Pancreas (tissue), 10 donors: ENCODE measurements at regions not wholly inside any gene's neighbourhood (a gene's known extent, or its start where the extent isn't known, plus 50 kb on each side); places are given as distances from the start of the nearest gene placed in this dataset.

Experiments used
- ATAC-seq, 4 donors: fragments of 200-7000 bp; cut with Tn5 transposase; one replicate each; pipeline versions ENCODE4 v1.8.0 to v1.9.1; 2020; ENCODE audit warnings: mild to moderate bottlenecking in 4 of 4, moderate library complexity in 4 of 4
- DNase-seq, 6 donors: peaks; one replicate each; pipeline ENCODE4 v3.0.0-alpha.2; 2020
- FAIRE-seq: peaks from 2 replicates; lab custom pipeline; 2012; peaks lifted over from hg19 to GRCh38; lab: Jason Lieb, UNC
- H3K27ac ChIP-seq, 4 donors: fragments of 200-600 bp; sonication (generic); 1 replicate in 3 of 4; 2 replicates in 1 of 4; pipeline versions ENCODE4 v1.5.0 to v1.8.0; 2020
- H3K27me3 ChIP-seq, 4 donors: fragments of 200-600 bp; one replicate each; pipeline ENCODE4 v1.8.0; 2021
- H3K36me3 ChIP-seq, 3 donors: fragments of 200-600 bp; sonication (generic) in 1 of 3; one replicate each; pipeline versions ENCODE4 v1.5.0 to v1.8.0; 2020 to 2021
- H3K4me1 ChIP-seq, 3 donors: fragments of 200-600 bp; one replicate each; pipeline ENCODE4 v1.8.0; 2021
- H3K4me3 ChIP-seq, 4 donors: fragments of 200-600 bp; sonication (generic) in 2 of 4; one replicate each; pipeline versions ENCODE4 v1.5.0 to v1.8.0; 2020 to 2021
- H3K9me3 ChIP-seq, 4 donors: fragments of 200-600 bp; one replicate each; pipeline ENCODE4 v1.8.0; 2021
- WGBS, 2 donors: extraction: QIAGEN DNeasy Blood & Tissue Kit; methylation state at CpG; one replicate each; pipeline ENCODE4 v1.1.7; 2013; 5-methylcytosine and 5-hydroxymethylcytosine counted together
- intact Hi-C, 3 donors: fragments of 100-400 bp; cut with DNase I; formaldehyde crosslinking; loops; one replicate each; pipeline versions ENCODE4 v1.11.1 to v1.14.2; 2022
- TF ChIP-seq, protein P1 (sequence below), 4 donors: fragments of 200-600 bp; sonication (generic) in 3 of 4; IDR thresholded peaks; one replicate each; pipeline versions ENCODE4 v1.5.0 to v1.8.0; 2021; ENCODE audit warnings: antibody characterized with exemption in 4 of 4
- donor health status: healthy with polysubstance abuse.
- donor health status: DM: no; HTN: no; CAD: no; lungs with moderate emphysema.
- donor health status: DM: no; HTN: no; CAD: no.
- donor health status: control.
- donor health status: control.
- donor health status: Bipolar disorder and iron deficiency.
- donor health status: DM: yes; HTN: yes; CAD: no.
- donor health status: DM: no; HTN: no; CAD: no.
- donor health status: DM: no; HTN: no; CAD: no.
- donor health status: DM: yes; HTN: yes; CAD: no.

DNA sequence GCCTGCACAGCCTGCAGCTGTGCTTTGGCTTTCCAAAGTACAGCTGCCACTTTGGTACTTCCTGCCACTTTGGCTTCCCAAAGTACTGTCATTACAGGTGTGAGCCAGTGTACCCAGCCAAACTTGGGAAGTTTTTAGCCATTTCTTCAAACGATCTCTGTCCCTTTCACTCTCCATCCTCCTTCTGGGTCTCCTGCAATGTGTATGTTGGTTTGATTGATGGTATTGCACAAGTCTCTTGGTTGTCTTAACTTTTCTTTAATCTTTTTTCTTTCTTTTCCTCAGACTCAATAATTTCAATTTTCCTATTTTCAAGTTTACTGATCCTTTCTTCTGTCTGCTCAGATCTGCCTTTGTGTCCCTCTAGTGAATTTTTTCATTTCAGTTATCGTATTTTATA is 99.3 kb upstream of the CFAP20DC start:
- H3K4me3 ChIP-seq, result no peak overlapping the region
- no peaks in the 10 kb centered on the region for H3K36me3 ChIP-seq
- 73 to 81% methylated on average over 2 of the region's 2 CpGs for WGBS, 2 donors
- DNase-seq (no peak), ATAC-seq (no peak), FAIRE-seq (no peak)
- no peaks in the 10 kb centered on the region for H3K27me3 ChIP-seq
- TF ChIP-seq, protein P1, sequence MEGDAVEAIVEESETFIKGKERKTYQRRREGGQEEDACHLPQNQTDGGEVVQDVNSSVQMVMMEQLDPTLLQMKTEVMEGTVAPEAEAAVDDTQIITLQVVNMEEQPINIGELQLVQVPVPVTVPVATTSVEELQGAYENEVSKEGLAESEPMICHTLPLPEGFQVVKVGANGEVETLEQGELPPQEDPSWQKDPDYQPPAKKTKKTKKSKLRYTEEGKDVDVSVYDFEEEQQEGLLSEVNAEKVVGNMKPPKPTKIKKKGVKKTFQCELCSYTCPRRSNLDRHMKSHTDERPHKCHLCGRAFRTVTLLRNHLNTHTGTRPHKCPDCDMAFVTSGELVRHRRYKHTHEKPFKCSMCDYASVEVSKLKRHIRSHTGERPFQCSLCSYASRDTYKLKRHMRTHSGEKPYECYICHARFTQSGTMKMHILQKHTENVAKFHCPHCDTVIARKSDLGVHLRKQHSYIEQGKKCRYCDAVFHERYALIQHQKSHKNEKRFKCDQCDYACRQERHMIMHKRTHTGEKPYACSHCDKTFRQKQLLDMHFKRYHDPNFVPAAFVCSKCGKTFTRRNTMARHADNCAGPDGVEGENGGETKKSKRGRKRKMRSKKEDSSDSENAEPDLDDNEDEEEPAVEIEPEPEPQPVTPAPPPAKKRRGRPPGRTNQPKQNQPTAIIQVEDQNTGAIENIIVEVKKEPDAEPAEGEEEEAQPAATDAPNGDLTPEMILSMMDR (IDR thresholded peaks at IDR 0.05), result no peak
- no peaks in the 10 kb centered on the region for H3K4me1 ChIP-seq
- no peak overlapping the region for H3K27ac ChIP-seq
- intact Hi-C loops, result no loop called here
- H3K9me3 ChIP-seq, result no peaks in the 10 kb centered on the region

DNA sequence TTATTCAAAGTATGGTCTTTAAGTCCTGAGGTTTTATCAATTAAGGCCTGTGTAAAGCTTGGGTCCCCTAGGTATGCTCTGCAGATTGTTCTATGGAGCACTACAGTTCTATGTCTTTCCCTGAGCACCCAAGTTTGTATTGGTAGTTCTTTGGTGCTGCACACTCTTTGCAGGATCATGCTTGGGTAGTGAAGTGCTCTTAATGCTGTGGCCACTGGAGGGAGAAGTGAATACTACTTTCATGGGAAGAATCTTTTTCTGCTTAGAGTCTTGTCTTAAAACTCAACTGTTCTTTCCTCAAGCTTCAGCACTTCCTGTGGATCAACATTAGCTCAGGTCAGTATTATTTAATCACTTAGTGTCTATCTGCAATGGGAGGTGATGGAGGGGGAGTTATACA is 93.6 kb upstream of the CFAP20DC start:
- ATAC-seq, result no peak
- intact Hi-C loops, result no loop called here

DNA sequence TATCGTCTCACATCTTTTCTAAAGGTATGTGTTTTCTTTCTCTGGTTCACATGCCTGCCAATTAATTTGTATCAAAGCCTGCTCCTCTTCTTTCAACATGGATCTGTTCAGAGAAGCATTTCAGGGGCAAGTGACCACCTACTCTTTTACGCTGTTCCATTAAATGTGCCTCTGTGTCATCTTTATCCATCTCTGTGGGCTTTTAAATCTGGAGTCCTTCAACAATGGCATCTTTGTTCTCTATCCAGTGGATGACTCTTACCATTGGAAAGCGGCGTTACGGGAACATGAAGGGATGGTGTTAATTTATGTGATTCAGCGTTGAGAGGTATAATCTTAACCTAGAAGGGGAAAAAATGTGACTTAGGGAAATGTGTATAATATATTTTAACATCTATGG is 92.7 kb upstream of the CFAP20DC start:
- intact Hi-C loops, result no loop called here
- Histone ChIP-seq H3K27me3 (no peaks in the 10 kb centered on the region), H3K36me3 (no peaks in the 10 kb centered on the region), H3K9me3 (no peaks in the 10 kb centered on the region), H3K4me1 (no peaks in the 10 kb centered on the region), H3K4me3 (no peak overlapping the region), H3K27ac (no peak overlapping the region)
- WGBS, 2 donors, result 77 to 78% methylated on average over 6 of the region's 6 CpGs
- TF ChIP-seq, protein P1 (IDR thresholded peaks at IDR 0.05), result no peak
- no peak for ATAC-seq
- no peak for DNase-seq
- FAIRE-seq, result no peak

More for the DNA sequence above, 93.6 kb upstream of the CFAP20DC start:
- DNase-seq, result no peak
- FAIRE-seq, result no peak
- Histone ChIP-seq H3K27ac (no peak overlapping the region), H3K27me3 (no peaks in the 10 kb centered on the region), H3K4me3 (no peak overlapping the region), H3K9me3 (no peaks in the 10 kb centered on the region), H3K4me1 (no peaks in the 10 kb centered on the region), H3K36me3 (no peaks in the 10 kb centered on the region)
- TF ChIP-seq, protein P1 (IDR thresholded peaks at IDR 0.05), result no peak

DNA sequence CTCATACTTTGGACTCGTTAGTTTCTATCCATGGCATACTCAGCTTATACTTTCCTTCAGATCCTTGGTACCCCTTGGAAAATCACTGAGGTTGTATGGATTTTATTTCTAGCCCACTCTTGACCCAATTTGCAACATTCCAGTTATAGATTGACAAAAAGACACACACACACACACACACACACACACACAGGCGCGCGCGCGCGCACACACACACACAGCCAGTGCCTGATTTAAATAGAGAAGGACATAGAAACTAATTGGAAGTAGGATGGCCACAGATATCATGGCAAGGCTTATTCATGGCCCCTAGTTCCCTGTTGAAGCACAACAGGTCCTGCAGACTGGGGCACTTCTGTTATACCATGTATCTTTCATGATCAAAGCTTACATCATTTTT is 89.1 kb upstream of the CFAP20DC start:
- TF ChIP-seq, protein P1 (IDR thresholded peaks at IDR 0.05), result no peak
- no peak for DNase-seq
- no peaks in the 10 kb centered on the region for H3K36me3 ChIP-seq
- H3K27me3 ChIP-seq, result no peaks in the 10 kb centered on the region
- intact Hi-C loops, result no loop called here
- WGBS, 2 donors, result 97% methylated on average over 7 of the region's 7 CpGs
- no peak overlapping the region for H3K4me3 ChIP-seq
- no peak for ATAC-seq
- FAIRE-seq, result no peak
- H3K4me1 ChIP-seq, result no peaks in the 10 kb centered on the region
- H3K9me3 ChIP-seq, result no peaks in the 10 kb centered on the region
- no peak overlapping the region for H3K27ac ChIP-seq

DNA sequence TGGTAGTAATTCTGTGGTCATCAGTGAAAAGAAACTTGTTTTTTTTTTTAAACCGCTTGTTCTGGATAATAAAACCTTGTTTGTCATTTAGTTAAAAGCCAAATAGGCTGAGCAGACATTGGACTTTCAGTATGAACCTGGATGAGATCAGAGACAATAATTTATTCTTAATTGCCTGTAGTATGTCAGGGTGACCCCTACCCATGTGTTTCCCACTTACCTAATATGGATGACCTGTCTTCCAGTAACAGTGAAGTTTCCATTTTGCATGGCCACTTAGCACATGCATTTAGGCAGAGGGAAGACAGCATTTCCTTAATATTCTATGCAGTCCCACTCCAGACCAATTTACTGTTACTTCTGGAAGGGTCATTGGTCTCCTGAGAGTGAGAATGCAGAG is 87.6 kb upstream of the CFAP20DC start:
- TF ChIP-seq, protein P1 (IDR thresholded peaks at IDR 0.05), result no peak
- WGBS, 2 donors, result 96 to 98% methylated on average over 1 of the region's 1 CpG
- Histone ChIP-seq H3K27ac (no peak overlapping the region), H3K9me3 (no peaks in the 10 kb centered on the region), H3K4me1 (no peaks in the 10 kb centered on the region), H3K36me3 (no peaks in the 10 kb centered on the region), H3K27me3 (no peaks in the 10 kb centered on the region), H3K4me3 (no peak overlapping the region)
- intact Hi-C loops, result no loop called here
- DNase-seq (no peak), FAIRE-seq (no peak), ATAC-seq (no peak)
